Mammary epithelial cell (primary cell): ENCODE measurements at regions not wholly inside any gene's neighbourhood (a gene's known extent, or its start where the extent isn't known, plus 50 kb on each side); places are given as distances from the start of the nearest gene placed in this dataset.

Source experiments
- EZH2 ChIP-seq: IDR thresholded peaks from 2 replicates; pipeline ENCODE4 v1.6.1; 2012; ENCODE audit warnings: low read length, inconsistent platforms, borderline replicate concordance
- TF ChIP-seq, protein P1 (sequence below), 2 donors: IDR thresholded peaks in 1 of 2; conservative IDR thresholded peaks in 1 of 2; 2 replicates each; pipeline ENCODE4 v1.5.1; 2011 to 2012; ENCODE audit warnings: inconsistent platforms in 2 of 2, low read length in 2 of 2, mild to moderate bottlenecking in 2 of 2, control low read depth in 1 of 2, low read depth in 1 of 2; ENCODE audit not compliant: insufficient read depth in 1 of 2; ENCODE audit errors: extremely low read depth in 1 of 2

DNA sequence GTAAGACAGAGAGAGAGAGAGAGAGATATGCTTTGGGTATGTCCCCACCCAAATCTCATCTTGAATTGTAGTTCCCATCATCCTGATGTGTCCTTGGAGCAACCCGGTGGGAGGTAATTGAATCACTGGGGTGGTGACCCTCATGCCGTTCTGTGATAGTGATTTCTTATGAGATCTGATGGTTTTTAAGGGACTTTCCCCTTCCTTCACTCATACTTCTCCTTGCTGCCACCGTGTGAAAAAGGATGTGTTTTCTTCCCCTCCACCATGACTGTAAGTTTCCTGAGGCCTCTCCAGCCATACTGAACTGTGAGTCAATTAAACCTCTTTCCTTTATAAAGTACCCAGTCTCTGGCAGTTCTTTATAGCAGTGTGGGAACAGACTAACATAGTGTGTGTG lies 60.3 kb downstream of the EOMES start:
- TF ChIP-seq, protein P1, sequence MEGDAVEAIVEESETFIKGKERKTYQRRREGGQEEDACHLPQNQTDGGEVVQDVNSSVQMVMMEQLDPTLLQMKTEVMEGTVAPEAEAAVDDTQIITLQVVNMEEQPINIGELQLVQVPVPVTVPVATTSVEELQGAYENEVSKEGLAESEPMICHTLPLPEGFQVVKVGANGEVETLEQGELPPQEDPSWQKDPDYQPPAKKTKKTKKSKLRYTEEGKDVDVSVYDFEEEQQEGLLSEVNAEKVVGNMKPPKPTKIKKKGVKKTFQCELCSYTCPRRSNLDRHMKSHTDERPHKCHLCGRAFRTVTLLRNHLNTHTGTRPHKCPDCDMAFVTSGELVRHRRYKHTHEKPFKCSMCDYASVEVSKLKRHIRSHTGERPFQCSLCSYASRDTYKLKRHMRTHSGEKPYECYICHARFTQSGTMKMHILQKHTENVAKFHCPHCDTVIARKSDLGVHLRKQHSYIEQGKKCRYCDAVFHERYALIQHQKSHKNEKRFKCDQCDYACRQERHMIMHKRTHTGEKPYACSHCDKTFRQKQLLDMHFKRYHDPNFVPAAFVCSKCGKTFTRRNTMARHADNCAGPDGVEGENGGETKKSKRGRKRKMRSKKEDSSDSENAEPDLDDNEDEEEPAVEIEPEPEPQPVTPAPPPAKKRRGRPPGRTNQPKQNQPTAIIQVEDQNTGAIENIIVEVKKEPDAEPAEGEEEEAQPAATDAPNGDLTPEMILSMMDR (conservative IDR thresholded peaks at IDR 0.05 in 1 of 2, IDR thresholded peaks at IDR 0.05 in 1 of 2; ENCODE audit: extremely low read depth in 1 of 2, insufficient read depth in 1 of 2, low read depth in 1 of 2, low read length in 2 of 2): no peak
- no peak for TF ChIP-seq EZH2
